Osteoblast (primary cell): ENCODE measurements at regions not wholly inside any gene's neighbourhood (a gene's known extent, or its start where the extent isn't known, plus 50 kb on each side); places are given as distances from the start of the nearest gene placed in this dataset.

Experiments
- DNase-seq: peaks from one replicate; pipeline ENCODE4 v3.0.0; 2011; ENCODE audit warnings: low spot score, mixed read lengths; ENCODE audit not compliant: insufficient read length; ENCODE audit errors: missing footprints
- H2AFZ ChIP-seq: 2 replicates; pipeline ENCODE4 v1.6.0; 2011; ENCODE audit warnings: mild to moderate bottlenecking, low read length
- H3K27ac ChIP-seq: 2 replicates; pipeline ENCODE4 v1.5.1; 2011; ENCODE audit warnings: mild to moderate bottlenecking, low read depth, low read length, moderate library complexity
- H3K27me3 ChIP-seq: 2 replicates; pipeline ENCODE4 v1.6.0; 2012; ENCODE audit warnings: mild to moderate bottlenecking, control low read depth, inconsistent platforms, low read length, moderate library complexity; ENCODE audit not compliant: insufficient read depth
- H3K36me3 ChIP-seq: 2 replicates; pipeline ENCODE4 v1.5.1; 2011; ENCODE audit warnings: mild to moderate bottlenecking, low read length, control low read depth, moderate library complexity; ENCODE audit not compliant: insufficient read depth
- H3K4me1 ChIP-seq: 2 replicates; pipeline ENCODE4 v1.5.1; 2011; ENCODE audit warnings: mild to moderate bottlenecking, low read length, control low read depth, moderate library complexity; ENCODE audit not compliant: insufficient read depth
- H3K4me2 ChIP-seq: 2 replicates; pipeline ENCODE4 v1.6.0; 2011; ENCODE audit warnings: mild to moderate bottlenecking, low read length; ENCODE audit not compliant: insufficient read depth
- H3K4me3 ChIP-seq: fragments of 200-600 bp; sonication (generic); 3 replicates; pipeline ENCODE4 v1.5.1; 2012; ENCODE audit warnings: mild to moderate bottlenecking, low read length, inconsistent platforms; ENCODE audit not compliant: insufficient read depth
- H3K79me2 ChIP-seq: 2 replicates; pipeline ENCODE4 v1.6.0; 2012; ENCODE audit warnings: mild to moderate bottlenecking, low read length, control low read depth, inconsistent platforms; ENCODE audit not compliant: insufficient read depth
- H3K9me3 ChIP-seq: 2 replicates; pipeline ENCODE4 v1.5.1; 2011; ENCODE audit warnings: low read depth, low read length, control low read depth
- H4K20me1 ChIP-seq: 2 replicates; pipeline ENCODE4 v1.6.0; 2012; ENCODE audit warnings: mild to moderate bottlenecking, low read length, control low read depth; ENCODE audit not compliant: insufficient read depth
- CTCF ChIP-seq: IDR thresholded peaks from 2 replicates; pipeline ENCODE4 v1.5.1; 2011; ENCODE audit warnings: mild to moderate bottlenecking, low read depth, low read length, moderate library complexity; ENCODE audit errors: extremely low read depth

- no peaks in the 10 kb centered on the region for H3K27me3 ChIP-seq
- no peak overlapping the region for H3K27ac ChIP-seq
- TF ChIP-seq CTCF, result no peak
- DNase-seq, result no peak
- no peaks in the 10 kb centered on the region for H4K20me1 ChIP-seq
- no peaks in the 10 kb centered on the region for H3K79me2 ChIP-seq
- no peak overlapping the region for H3K4me3 ChIP-seq
- H3K4me1 ChIP-seq, result no peaks in the 10 kb centered on the region
- H2AFZ ChIP-seq, result no peak overlapping the region
- H3K4me2 ChIP-seq, result no peak overlapping the region
- H3K36me3 ChIP-seq, result no peaks in the 10 kb centered on the region
- no peaks in the 10 kb centered on the region for H3K9me3 ChIP-seq
Measured at GRCh38 chr16:65227150-65227835, 105.4 kb upstream of the CDH11 start.

- H3K27ac ChIP-seq, result no peak overlapping the region
- H3K9me3 ChIP-seq, result no peaks in the 10 kb centered on the region
- no peaks in the 10 kb centered on the region for H3K79me2 ChIP-seq
- no peak overlapping the region for H3K4me3 ChIP-seq
- H4K20me1 ChIP-seq, result no peaks in the 10 kb centered on the region
- no peaks in the 10 kb centered on the region for H3K4me1 ChIP-seq
- no peaks in the 10 kb centered on the region for H3K36me3 ChIP-seq
- no peak overlapping the region for H2AFZ ChIP-seq
- no peak for TF ChIP-seq CTCF
- H3K27me3 ChIP-seq, result no peaks in the 10 kb centered on the region
- no peak overlapping the region for H3K4me2 ChIP-seq
- DNase-seq, result no peak
Measured at GRCh38 chr16:65226077-65226476, 104.2 kb upstream of the CDH11 start.

- Histone ChIP-seq H3K4me1 (no peaks in the 10 kb centered on the region), H3K9me3 (no peaks in the 10 kb centered on the region), H3K27ac (no peak overlapping the region), H3K4me3 (no peak overlapping the region), H4K20me1 (no peaks in the 10 kb centered on the region), H3K27me3 (no peaks in the 10 kb centered on the region), H3K36me3 (no peaks in the 10 kb centered on the region), H3K4me2 (no peak overlapping the region), H3K79me2 (no peaks in the 10 kb centered on the region), H2AFZ (no peak overlapping the region)
- no peak for TF ChIP-seq CTCF
- DNase-seq, result no peak
Measured at GRCh38 chr16:65225488-65225887, 103.6 kb upstream of the CDH11 start.

GRCh38 chr16:65224994-65225393, 103.1 kb upstream of the CDH11 start:
- Histone ChIP-seq H3K4me3 (no peak overlapping the region), H3K27ac (no peak overlapping the region), H3K4me1 (no peaks in the 10 kb centered on the region), H3K36me3 (no peaks in the 10 kb centered on the region), H3K9me3 (no peaks in the 10 kb centered on the region), H4K20me1 (no peaks in the 10 kb centered on the region), H3K27me3 (no peaks in the 10 kb centered on the region), H3K79me2 (no peaks in the 10 kb centered on the region), H3K4me2 (no peak overlapping the region), H2AFZ (peak overlapping the region; percentile 29)
- no peak for TF ChIP-seq CTCF
- DNase-seq, result no peak
